Ovary (tissue), 7 donors: ENCODE measurements at regions not wholly inside any gene's neighbourhood (a gene's known extent, or its start where the extent isn't known, plus 50 kb on each side); places are given as distances from the start of the nearest gene placed in this dataset.

Experiments used
- DNase-seq, 5 donors: peaks; one replicate each; pipeline ENCODE4 v3.0.0-alpha.2; 2019 to 2020
- H3K27ac ChIP-seq, 2 donors: fragments of 200-600 bp; one replicate each; pipeline versions ENCODE4 v1.5.1 to v1.8.0; 2019 to 2022
- H3K27me3 ChIP-seq: fragments of 200-600 bp; one replicate; pipeline ENCODE4 v1.8.0; 2022
- H3K36me3 ChIP-seq: fragments of 200-600 bp; sonication (generic); one replicate; pipeline ENCODE4 v1.5.1; 2019
- H3K4me1 ChIP-seq: one replicate; pipeline ENCODE4 v1.8.1; 2013; ENCODE audit warnings: mild to moderate bottlenecking, moderate library complexity; ENCODE audit not compliant: insufficient read depth
- H3K4me3 ChIP-seq: fragments of 200-600 bp; sonication (generic); one replicate; pipeline ENCODE4 v1.5.1; 2017
- H3K9me3 ChIP-seq, 2 donors: fragments of 200-600 bp in 1 of 2; sonication (generic) in 1 of 2; one replicate each; pipeline versions ENCODE4 v1.5.1 to v1.8.1; 2013 to 2019; ENCODE audit warnings: mild to moderate bottlenecking in 1 of 2, moderate library complexity in 1 of 2
- CTCF ChIP-seq, 3 donors: fragments of 450-650 bp in 2 of 3; fragments of 200-600 bp in 1 of 3; IDR thresholded peaks; one replicate each; pipeline versions ENCODE4 v1.5.1 to v1.8.0; 2016 to 2022; ENCODE audit warnings: antibody characterized with exemption in 3 of 3, mild to moderate bottlenecking in 1 of 3
- EP300 ChIP-seq: sonication (generic); formaldehyde crosslinking; IDR thresholded peaks from one replicate; pipeline ENCODE4 v1.6.1; 2017; ENCODE audit warnings: antibody characterized with exemption
- POLR2A ChIP-seq: fragments of 450-650 bp; IDR thresholded peaks from one replicate; pipeline ENCODE4 v1.6.1; 2017; ENCODE audit warnings: antibody characterized with exemption, mild to moderate bottlenecking, moderate library complexity
- WGBS, 3 donors: extraction: QIAGEN DNeasy Blood & Tissue Kit in 1 of 3; methylation state at CpG; one replicate each; pipeline versions ENCODE4 v1.1.5 to v1.1.7; 2013 to 2017; 5-methylcytosine and 5-hydroxymethylcytosine counted together
- intact Hi-C, 4 donors: fragments of 100-400 bp; cut with DNase I; formaldehyde crosslinking; loops; one replicate each; pipeline versions ENCODE4 v1.11.0 to v1.15.1; 2022 to 2023
- donor health status: DM: no; HTN: no; CAD: no; lungs with moderate emphysema.
- donor health status: DM: no; HTN: no; CAD: no.
- donor health status: Bipolar disorder and iron deficiency.
- donor health status: DM: no; HTN: no; CAD: no.
- donor health status: DM: yes; HTN: yes; CAD: no.

- Histone ChIP-seq H3K27ac (no peak overlapping the region), H3K36me3 (no peaks in the 10 kb centered on the region), H3K27me3 (no peaks in the 10 kb centered on the region), H3K4me1 (peaks cover 5% of the 10 kb centered on the region), H3K9me3 (no peaks in the 10 kb centered on the region), H3K4me3 (no peak overlapping the region)
- intact Hi-C loops = no loop called here
- TF ChIP-seq CTCF (IDR thresholded peaks at IDR 0.05) = no peak
- no peak for TF ChIP-seq POLR2A
- TF ChIP-seq EP300 = no peak
- DNase-seq = no peak
- WGBS, 3 donors = 89 to 93% (median 92%) methylated on average over 4 of the region's 4 CpGs
These were observed 72.7 kb upstream of the FUT8 start for GRCh38 chr14:65339866-65340265.

GRCh38 chr14:65344011-65344410, 68.5 kb upstream of the FUT8 start:
- no peaks in the 10 kb centered on the region for H3K9me3 ChIP-seq
- no peaks in the 10 kb centered on the region for H3K27me3 ChIP-seq
- WGBS, 3 donors = 92 to 97% (median 95%) methylated on average over 5 of the region's 5 CpGs
- intact Hi-C loops = no loop called here
- peaks cover 9% of the 10 kb centered on the region for H3K4me1 ChIP-seq
- H3K27ac ChIP-seq = no peak overlapping the region
- DNase-seq = no peak
- no peak for TF ChIP-seq CTCF (IDR thresholded peaks at IDR 0.05)
- no peak for TF ChIP-seq POLR2A
- no peak for TF ChIP-seq EP300
- H3K36me3 ChIP-seq = no peaks in the 10 kb centered on the region
- no peak overlapping the region for H3K4me3 ChIP-seq

GRCh38 chr14:65345266-65345665, 67.3 kb upstream of the FUT8 start:
- H3K36me3 ChIP-seq = no peaks in the 10 kb centered on the region
- no peak overlapping the region for H3K27ac ChIP-seq
- intact Hi-C loops = no loop called here
- TF ChIP-seq CTCF (IDR thresholded peaks at IDR 0.05) = no peak
- no peak for TF ChIP-seq POLR2A
- no peak for TF ChIP-seq EP300
- H3K4me3 ChIP-seq = no peak overlapping the region
- H3K9me3 ChIP-seq = no peaks in the 10 kb centered on the region
- 78 to 85% (median 84%) methylated on average over 3 of the region's 3 CpGs for WGBS, 3 donors
- peaks cover 9% of the 10 kb centered on the region for H3K4me1 ChIP-seq
- no peaks in the 10 kb centered on the region for H3K27me3 ChIP-seq
- no peak for DNase-seq

- intact Hi-C loops = no loop called here
- H3K4me3 ChIP-seq = no peak overlapping the region
- DNase-seq = no peak
- H3K4me1 ChIP-seq = peaks cover 9% of the 10 kb centered on the region
- H3K27ac ChIP-seq = no peak overlapping the region
- H3K9me3 ChIP-seq = no peaks in the 10 kb centered on the region
- H3K36me3 ChIP-seq = no peaks in the 10 kb centered on the region
- 51 to 71% (median 60%) methylated on average over 5 of the region's 5 CpGs for WGBS, 3 donors
- H3K27me3 ChIP-seq = no peaks in the 10 kb centered on the region
- no peak for TF ChIP-seq EP300
- TF ChIP-seq POLR2A = no peak
- no peak for TF ChIP-seq CTCF (IDR thresholded peaks at IDR 0.05)
These were observed 66.1 kb upstream of the FUT8 start for GRCh38 chr14:65346474-65346873.

- no peak overlapping the region for H3K27ac ChIP-seq
- 4 to 20% (median 11%) methylated on average over 5 of the region's 5 CpGs for whole genome bisulfite sequencing, 3 donors
These were observed 65.6 kb upstream of the FUT8 start for GRCh38 chr14:65346895-65347294.

More at GRCh38 chr14:65346895-65347294, 65.6 kb upstream of the FUT8 start:
- no peak for DNase-seq
- Histone ChIP-seq H3K4me1 (peaks cover 9% of the 10 kb centered on the region), H3K36me3 (no peaks in the 10 kb centered on the region), H3K27me3 (no peaks in the 10 kb centered on the region), H3K4me3 (no peak overlapping the region), H3K9me3 (no peaks in the 10 kb centered on the region)
- intact Hi-C loops = no loop called here
- TF ChIP-seq EP300 (no peak), POLR2A (no peak), CTCF (IDR thresholded peaks at IDR 0.05) (no peak)
